Stimulated activated CD4-positive, alpha-beta T cell treated with anti-CD3 and anti-CD28 coated beads, Interleukin-15, amount 100 ng/mL, for 1 hour (primary cell): ENCODE measurements at regions not wholly inside any gene's neighbourhood (a gene's known extent, or its start where the extent isn't known, plus 50 kb on each side); places are given as distances from the start of the nearest gene placed in this dataset.

Experiments
- DNase-seq, 2 donors: peaks; one replicate each; pipeline ENCODE4 v3.0.0-alpha.2; 2020; ENCODE audit warnings: low read depth in 1 of 2, low spot score in 1 of 2

- no peak for DNase-seq
Observed at GRCh38 chr2:120599656-120600055, 136.0 kb upstream of the GLI2 start.

DNA sequence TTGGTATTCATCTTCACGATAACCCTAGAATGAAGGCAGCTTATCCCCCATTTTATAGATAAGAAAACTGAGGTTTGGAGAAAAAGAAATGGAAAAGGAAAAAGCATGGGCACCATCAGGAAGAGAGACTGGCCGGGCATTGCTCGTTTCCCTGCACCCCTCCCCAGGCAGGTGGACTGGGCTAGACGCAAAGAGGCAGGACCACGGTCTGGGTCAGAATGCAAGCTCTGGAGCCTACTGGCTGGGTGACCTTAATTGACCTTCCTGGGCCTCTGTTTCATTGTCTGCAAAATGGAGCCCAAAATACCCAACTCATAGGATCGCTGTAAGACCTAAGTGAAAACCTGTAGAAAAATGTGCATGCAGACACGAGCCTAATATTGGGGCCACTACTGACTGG is 135.3 kb upstream of the GLI2 start:
- no peak for DNase-seq

DNA sequence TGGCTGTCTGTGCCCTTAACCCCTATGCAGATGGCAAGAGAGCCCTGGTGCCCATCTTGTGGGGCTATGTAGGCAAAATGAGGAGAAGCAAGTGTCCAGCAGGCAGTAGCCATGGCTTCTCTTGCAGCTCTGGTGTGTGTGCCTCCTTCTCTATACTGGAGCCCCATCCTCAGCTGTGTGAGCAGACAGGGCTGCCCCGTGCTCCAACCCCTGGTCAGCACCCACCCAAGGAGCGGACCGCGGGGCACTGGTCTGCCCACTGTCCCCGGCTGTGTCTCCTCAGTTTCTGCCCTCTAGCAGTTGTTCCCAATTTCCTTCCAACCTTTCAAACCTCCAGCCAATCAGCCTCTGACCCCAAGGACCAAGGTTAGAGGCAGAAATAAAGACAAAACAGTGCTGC is 134.9 kb upstream of the GLI2 start:
- no peak for DNase-seq

DNA sequence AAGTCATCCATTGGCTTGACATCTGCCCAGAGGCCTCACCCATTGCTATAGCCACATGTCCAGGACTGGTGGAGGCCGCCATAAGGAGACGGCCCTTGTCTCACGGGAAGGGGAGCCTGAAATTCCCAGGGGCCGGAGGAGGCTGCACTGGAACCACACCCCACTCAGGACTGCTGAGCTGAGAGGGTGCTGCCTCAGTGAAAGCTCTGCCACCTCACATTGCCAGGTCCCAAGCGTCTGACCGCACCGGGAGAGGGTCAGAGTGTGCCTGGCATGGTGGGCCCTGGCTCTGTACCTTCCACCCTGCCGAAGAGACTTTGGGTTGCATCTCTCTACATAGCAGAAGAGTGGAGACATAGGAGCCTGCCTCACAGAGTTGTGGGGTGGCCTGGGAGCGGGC is 134.1 kb upstream of the GLI2 start:
- no peak for DNase-seq

- DNase-seq = no peak
Observed at GRCh38 chr2:120602251-120602650, 133.4 kb upstream of the GLI2 start.

DNA sequence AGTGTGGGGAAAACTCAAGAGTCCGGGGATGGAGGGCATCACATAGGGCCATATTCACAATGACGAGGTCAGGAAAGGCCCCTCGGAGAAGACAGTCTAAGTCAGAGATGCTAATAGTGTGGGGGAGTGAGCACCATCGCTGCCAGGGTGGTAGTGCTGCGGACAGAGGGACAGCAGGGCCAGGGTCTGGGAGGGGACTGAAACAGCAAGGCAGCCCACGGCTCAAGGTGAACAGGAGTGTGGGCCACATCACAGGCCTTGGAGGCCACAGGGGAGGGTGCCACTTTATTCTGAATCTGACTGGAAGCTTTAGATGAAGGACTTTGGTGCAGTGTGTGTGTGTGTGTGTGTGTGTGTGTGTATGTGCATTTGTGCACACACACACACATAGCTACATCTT is 130.9 kb upstream of the GLI2 start:
- DNase-seq = no peak

DNA sequence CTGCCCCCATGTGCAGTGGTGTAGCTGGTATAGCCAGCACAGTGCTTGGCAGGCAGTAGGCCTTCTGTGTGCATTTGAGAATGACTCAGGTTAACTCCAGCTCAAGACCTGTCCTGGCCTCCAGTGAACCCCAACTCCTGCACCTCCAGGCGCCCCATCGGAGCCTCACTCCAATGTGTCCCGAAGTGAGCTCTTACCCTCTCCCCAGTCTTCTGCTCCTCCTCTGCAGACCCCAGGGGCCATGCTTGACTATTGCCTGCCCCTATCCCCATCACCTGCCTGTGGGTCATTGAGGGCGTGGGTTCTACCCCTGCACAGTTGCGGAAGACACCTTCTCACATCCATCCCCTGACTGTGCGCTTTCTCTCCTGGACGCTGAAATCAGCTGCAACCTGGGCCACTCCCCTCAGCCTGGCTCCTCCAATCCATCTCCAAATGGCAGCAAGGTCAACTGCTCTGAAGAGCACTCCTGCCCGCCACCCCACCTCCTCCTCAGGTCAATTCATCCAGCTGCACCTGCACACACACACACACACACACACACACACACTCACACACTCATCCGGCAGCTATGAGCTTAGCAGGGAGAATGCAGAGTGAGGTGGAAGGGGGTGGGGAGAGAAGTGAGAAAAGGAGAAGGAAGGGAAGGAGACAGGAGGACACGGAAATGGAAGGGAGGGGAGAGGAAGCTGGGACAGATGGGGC is 130.3 kb upstream of the GLI2 start:
- DNase-seq = no peak

DNA sequence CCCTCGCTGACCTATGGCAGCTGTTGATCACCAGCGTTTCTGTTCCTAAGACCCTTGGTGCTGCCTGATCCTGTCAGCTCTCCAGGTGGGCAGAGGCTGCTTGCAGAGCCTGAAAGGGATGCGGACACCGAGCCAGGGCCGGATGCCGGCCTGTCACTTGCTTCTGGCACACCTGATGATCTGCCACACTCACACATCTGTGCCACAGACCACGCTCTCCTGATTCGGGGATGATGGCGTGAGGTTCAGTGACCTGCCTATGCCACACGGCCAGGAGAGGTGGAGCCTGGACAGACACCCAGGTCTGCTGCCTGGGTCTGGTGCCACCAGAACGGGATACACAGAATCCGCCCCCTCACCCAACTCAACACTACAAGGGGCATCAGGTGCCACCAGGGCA is 129.4 kb upstream of the GLI2 start:
- no peak for DNase-seq

DNA sequence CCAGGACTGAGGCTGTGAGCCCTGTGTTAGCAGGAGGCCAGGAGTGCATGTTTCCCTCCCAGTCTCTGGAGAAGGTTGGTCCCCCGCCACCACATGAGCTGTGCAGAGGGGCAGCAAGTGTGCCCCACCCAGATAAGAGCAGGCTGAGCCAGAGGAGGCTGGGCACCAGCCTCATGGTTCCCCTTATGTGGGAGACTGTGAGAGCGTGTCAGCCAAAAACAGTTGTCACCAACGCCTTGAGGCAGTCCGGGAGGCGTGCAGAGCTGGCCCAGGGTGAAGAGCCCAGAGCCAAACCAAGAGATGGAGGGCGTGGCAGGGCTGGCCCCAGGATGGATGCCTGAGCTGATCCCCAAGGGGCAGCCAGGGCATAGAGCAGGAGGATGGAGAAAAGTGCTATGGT is 128.7 kb upstream of the GLI2 start:
- DNase-seq = no peak

- no peak for DNase-seq
Observed at GRCh38 chr2:120607506-120607905, 128.2 kb upstream of the GLI2 start.

DNA sequence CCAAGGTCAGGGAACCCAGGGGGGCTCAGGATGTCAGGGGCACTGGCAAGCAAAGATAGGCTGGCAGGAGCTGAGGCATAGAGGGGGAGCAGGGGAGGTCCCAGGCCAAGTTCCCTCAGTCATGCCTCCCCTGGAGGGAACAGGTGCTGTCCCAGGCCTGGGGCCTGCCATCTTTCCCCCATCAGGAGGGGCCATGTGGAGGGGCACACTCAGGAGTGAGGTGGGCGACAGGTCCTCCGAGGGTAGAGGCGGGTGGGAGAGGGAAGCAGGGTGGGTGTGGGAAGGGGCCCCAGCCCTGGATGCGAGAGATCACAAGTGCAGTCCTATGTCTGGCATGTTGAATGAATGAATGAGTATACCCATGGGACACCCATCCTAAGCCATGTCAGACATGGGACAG is 127.7 kb upstream of the GLI2 start:
- DNase-seq = no peak

DNA sequence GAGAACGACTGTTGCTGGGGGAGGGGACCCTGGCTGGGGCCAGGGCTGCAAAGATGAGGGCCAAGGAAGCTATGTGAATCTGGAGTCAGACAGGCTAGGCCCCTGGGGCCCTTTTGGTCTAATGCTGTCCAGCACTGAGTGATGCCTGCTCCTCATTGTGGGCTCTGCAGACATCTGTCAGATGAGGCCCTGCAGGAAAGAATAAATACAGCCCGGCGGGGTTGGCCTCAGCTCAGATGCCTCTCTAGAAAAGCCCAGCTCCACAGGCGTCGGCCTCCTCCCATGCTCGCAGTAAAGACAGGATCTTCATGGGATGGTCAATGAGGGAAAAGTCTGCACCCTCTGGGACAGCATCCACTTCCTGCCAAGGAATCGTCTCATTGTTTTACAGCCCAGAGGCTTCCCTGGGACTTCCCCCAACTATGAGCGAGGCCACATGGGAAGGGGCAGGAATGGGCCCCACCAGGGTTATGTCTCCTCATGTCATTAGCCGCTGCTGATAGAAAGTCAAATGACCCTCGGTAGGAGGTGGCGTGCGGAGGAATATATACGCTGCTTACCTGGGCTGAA is 125.8 kb upstream of the GLI2 start:
- no peak for DNase-seq

- DNase-seq = no peak
Observed at GRCh38 chr2:120611016-120611415, 124.7 kb upstream of the GLI2 start.

GRCh38 chr2:120611961-120612360 is 123.7 kb upstream of the GLI2 start:
- DNase-seq = no peak

DNA sequence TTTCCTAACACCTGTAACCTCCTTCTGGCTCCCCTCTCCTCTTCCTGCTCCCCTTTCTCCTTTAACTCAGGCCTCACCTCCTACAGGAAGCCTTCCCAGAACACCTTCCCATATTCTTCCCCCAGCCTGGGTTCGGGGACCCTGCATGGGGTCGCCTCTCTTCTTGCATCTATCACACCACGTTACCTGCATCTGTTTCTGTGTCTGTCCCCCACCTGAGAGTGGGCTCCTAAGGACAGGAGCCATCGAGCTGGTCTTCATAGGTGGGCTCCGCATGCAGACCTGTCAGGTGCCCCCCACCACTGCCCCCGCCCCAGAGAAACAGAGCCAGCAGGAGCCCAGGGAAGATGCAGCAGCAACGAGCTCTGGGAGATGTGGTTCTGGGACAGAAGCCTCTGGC is 123.2 kb upstream of the GLI2 start:
- no peak for DNase-seq

- no peak for DNase-seq
Observed at GRCh38 chr2:120612931-120613330, 122.7 kb upstream of the GLI2 start.

DNA sequence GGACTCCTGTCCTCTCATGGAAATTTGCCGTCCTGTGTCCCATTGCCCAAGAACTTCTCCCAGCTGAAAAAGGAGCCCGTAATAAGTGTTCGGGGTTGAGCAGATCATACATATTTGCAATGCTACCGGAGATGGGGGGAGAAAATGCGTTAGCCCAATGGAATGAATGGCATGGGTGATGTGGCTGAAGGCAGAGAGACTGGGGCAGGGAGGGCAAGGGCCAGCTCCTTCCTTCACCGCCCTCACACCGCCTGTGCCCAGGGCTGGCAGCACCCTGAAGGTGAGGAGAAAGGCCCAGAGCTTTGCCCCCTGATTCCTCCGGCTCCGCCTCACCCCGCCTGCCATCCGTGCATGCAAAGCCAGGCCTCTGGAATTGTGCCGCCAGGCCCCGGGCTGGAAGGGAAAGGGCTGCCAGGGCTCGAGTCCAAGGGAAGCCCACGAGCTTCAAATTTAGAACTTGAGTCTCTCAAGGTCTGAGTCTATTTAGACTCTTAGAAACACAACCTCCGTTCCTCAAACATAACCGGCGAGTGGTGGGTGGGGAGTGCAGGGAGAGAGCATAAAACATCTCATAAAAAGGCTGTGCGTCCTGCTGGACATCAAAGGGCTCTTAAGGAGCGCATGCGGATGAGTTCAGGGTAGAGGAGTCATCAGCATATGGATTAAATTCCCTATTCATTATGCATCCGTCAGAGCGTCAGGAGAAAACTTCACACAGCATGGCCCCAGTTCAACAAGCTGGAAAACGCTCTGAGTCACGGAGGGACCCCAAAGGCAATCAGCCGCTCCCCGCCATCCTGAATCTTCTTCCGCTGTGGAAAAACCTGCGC is 121.7 kb upstream of the GLI2 start:
- no peak for DNase-seq

- DNase-seq = no peak
Observed at GRCh38 chr2:120614901-120615300, 120.8 kb upstream of the GLI2 start.

GRCh38 chr2:120616261-120616660 is 119.4 kb upstream of the GLI2 start:
- DNase-seq = no peak

DNA sequence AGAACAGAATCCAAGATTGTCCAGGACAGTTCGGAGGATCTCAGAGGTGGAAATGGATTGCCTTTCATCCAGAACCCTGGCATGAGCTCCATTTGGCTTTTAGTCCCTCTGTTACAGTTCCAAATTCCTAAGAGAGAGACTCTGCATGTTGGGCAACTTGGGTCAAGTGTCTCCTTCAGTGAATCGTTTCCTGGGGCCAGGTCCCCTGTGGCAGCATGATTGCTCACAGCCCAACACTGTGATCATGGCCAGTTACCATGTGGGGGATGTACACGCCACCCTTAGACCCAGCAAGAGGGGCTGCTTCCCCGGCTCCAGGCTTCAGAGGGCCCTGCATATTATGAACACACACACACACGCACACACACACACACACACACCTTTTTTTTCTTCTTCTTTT is 118.6 kb upstream of the GLI2 start:
- no peak for DNase-seq

DNA sequence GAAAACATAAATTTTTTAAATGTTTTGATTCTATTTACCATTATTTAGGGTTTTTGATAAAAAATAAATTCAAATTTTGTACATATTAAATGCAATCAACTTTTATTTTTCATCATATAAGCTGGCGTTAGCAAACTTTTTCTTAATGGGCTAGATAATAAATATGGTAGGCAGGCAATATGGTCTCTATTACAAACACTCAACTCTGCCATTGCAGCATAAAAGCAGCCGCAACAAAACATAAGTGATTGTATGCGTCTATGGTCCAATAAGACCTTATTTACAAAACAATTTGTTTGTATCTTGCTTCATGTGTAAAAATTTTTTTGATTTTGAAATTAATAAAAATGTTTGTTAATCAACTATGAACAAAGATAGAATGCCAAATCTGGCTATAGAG is 116.8 kb upstream of the GLI2 start:
- no peak for DNase-seq

DNA sequence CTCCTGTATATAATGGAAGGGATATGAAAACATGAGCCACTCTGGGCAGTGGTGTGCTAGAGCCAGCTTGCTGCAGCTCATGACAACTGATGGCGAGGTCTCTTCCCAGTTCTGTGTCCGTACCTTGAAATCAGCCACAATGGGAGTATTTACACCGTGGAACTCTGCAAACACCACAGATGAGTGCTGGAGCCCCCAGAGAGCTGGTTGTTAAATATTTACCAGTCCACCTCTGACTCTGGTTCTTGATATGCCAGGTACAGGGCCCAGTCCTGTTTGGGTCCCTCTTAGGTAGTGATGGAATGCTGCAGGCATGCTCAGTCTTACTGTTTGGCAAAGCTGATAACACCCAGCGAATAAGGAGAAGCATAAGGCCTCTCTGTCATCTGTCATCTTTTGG is 116.1 kb upstream of the GLI2 start:
- no peak for DNase-seq
